HG02981 (cell line): ENCODE measurements at regions not wholly inside any gene's neighbourhood (a gene's known extent, or its start where the extent isn't known, plus 50 kb on each side); places are given as distances from the start of the nearest gene placed in this dataset.

Source experiments
- ATAC-seq: cut with Tn5 transposase; IDR thresholded peaks from one replicate; pipeline ENCODE4 v1.9.1; 2021; ENCODE audit warnings: mild to moderate bottlenecking, moderate library complexity; ENCODE audit not compliant: unreplicated experiment

- no peak for ATAC-seq
These were observed 121.8 kb upstream of the CHL1 start for GRCh38 chr3:74676-75243.

GRCh38 chr3:75260-75659 is 121.3 kb upstream of the CHL1 start:
- no peak for ATAC-seq

GRCh38 chr3:79542-79941 is 117.0 kb upstream of the CHL1 start:
- no peak for ATAC-seq

GRCh38 chr3:82508-82907 is 114.1 kb upstream of the CHL1 start:
- no peak for ATAC-seq

- no peak for ATAC-seq
These were observed 113.5 kb upstream of the CHL1 start for GRCh38 chr3:83096-83495.

GRCh38 chr3:85180-85579 is 111.4 kb upstream of the CHL1 start:
- ATAC-seq, result no peak

GRCh38 chr3:88267-88666 is 108.3 kb upstream of the CHL1 start:
- no peak for ATAC-seq

GRCh38 chr3:93746-94145 is 102.8 kb upstream of the CHL1 start:
- no peak for ATAC-seq

- no peak for ATAC-seq
These were observed 100.3 kb upstream of the CHL1 start for GRCh38 chr3:96259-96658.

GRCh38 chr3:97417-98258 is 98.9 kb upstream of the CHL1 start:
- ATAC-seq, result no peak

GRCh38 chr3:98259-98654 is 98.3 kb upstream of the CHL1 start:
- no peak for ATAC-seq

GRCh38 chr3:99506-99905 is 97.1 kb upstream of the CHL1 start:
- no peak for ATAC-seq

GRCh38 chr3:102484-102883 is 94.1 kb upstream of the CHL1 start:
- ATAC-seq, result no peak

GRCh38 chr3:103991-104390 is 92.6 kb upstream of the CHL1 start:
- ATAC-seq, result no peak

- ATAC-seq, result no peak
These were observed 91.0 kb upstream of the CHL1 start for GRCh38 chr3:105585-105984.

- ATAC-seq, result no peak
These were observed 89.9 kb upstream of the CHL1 start for GRCh38 chr3:106619-107018.

- ATAC-seq, result peak; percentile 84
These were observed 85.2 kb upstream of the CHL1 start for GRCh38 chr3:111143-112069.

GRCh38 chr3:112773-113172 is 83.8 kb upstream of the CHL1 start:
- no peak for ATAC-seq

GRCh38 chr3:118666-119065 is 77.9 kb upstream of the CHL1 start:
- no peak for ATAC-seq

- ATAC-seq, result no peak
These were observed 73.2 kb upstream of the CHL1 start for GRCh38 chr3:123341-123740.

- peak; percentile 78 for ATAC-seq
These were observed 71.9 kb upstream of the CHL1 start for GRCh38 chr3:124557-125179.
